GM13977 (cell line): ENCODE measurements at regions not wholly inside any gene's neighbourhood (a gene's known extent, or its start where the extent isn't known, plus 50 kb on each side); places are given as distances from the start of the nearest gene placed in this dataset.

Experiments
- DNase-seq: peaks from one replicate; pipeline ENCODE4 v3.0.0; 2012; ENCODE audit warnings: low spot score
- in situ Hi-C: fragments of 300-500 bp; cut with MboI; formaldehyde crosslinking; loops from one replicate; pipeline ENCODE4 v1.12.0; 2022; ENCODE audit warnings: low sequenced_read_pairs, low pct_unique_long_range_greater_than_20kb, mixed read lengths, inconsistent platforms; ENCODE audit not compliant: unreplicated experiment
- TF ChIP-seq, protein P1 (sequence below): IDR thresholded peaks from 2 replicates; pipeline ENCODE4 v1.5.1; 2012; ENCODE audit warnings: mild to moderate bottlenecking, control low read depth; ENCODE audit not compliant: insufficient read depth; ENCODE audit errors: extremely low read depth, missing control alignments

DNA sequence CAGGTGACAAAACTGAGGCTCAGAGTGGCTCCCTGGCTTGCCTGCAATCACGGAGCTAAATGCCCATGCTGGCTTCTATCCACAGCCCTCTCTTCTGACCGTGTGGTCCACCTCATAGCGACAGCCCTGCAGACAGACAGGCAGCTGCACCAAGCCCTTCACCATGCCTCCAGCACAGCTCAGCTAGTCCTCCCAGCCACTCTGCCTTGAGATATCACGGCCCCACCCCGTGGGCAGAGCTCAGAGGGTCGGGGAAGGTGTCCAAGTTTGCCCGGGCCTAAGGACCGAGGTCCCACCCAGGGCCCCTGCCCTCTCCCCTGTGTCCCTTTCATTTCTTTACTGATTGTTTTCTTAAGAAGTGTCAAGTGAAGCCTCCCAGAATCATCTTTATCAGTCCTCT, 128.2 kb upstream of the GLI2 start:
- DNase-seq = no peak
- in situ Hi-C loops = no loop called here
- TF ChIP-seq, protein P1, sequence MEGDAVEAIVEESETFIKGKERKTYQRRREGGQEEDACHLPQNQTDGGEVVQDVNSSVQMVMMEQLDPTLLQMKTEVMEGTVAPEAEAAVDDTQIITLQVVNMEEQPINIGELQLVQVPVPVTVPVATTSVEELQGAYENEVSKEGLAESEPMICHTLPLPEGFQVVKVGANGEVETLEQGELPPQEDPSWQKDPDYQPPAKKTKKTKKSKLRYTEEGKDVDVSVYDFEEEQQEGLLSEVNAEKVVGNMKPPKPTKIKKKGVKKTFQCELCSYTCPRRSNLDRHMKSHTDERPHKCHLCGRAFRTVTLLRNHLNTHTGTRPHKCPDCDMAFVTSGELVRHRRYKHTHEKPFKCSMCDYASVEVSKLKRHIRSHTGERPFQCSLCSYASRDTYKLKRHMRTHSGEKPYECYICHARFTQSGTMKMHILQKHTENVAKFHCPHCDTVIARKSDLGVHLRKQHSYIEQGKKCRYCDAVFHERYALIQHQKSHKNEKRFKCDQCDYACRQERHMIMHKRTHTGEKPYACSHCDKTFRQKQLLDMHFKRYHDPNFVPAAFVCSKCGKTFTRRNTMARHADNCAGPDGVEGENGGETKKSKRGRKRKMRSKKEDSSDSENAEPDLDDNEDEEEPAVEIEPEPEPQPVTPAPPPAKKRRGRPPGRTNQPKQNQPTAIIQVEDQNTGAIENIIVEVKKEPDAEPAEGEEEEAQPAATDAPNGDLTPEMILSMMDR = no peak

DNA sequence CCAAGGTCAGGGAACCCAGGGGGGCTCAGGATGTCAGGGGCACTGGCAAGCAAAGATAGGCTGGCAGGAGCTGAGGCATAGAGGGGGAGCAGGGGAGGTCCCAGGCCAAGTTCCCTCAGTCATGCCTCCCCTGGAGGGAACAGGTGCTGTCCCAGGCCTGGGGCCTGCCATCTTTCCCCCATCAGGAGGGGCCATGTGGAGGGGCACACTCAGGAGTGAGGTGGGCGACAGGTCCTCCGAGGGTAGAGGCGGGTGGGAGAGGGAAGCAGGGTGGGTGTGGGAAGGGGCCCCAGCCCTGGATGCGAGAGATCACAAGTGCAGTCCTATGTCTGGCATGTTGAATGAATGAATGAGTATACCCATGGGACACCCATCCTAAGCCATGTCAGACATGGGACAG, 127.7 kb upstream of the GLI2 start:
- TF ChIP-seq, protein P1 = no peak
- in situ Hi-C loops = no loop called here

DNA sequence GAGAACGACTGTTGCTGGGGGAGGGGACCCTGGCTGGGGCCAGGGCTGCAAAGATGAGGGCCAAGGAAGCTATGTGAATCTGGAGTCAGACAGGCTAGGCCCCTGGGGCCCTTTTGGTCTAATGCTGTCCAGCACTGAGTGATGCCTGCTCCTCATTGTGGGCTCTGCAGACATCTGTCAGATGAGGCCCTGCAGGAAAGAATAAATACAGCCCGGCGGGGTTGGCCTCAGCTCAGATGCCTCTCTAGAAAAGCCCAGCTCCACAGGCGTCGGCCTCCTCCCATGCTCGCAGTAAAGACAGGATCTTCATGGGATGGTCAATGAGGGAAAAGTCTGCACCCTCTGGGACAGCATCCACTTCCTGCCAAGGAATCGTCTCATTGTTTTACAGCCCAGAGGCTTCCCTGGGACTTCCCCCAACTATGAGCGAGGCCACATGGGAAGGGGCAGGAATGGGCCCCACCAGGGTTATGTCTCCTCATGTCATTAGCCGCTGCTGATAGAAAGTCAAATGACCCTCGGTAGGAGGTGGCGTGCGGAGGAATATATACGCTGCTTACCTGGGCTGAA, 125.8 kb upstream of the GLI2 start:
- in situ Hi-C loops = no loop called here
- DNase-seq = no peak

More for the DNA sequence above, 127.7 kb upstream of the GLI2 start:
- DNase-seq = no peak

DNA sequence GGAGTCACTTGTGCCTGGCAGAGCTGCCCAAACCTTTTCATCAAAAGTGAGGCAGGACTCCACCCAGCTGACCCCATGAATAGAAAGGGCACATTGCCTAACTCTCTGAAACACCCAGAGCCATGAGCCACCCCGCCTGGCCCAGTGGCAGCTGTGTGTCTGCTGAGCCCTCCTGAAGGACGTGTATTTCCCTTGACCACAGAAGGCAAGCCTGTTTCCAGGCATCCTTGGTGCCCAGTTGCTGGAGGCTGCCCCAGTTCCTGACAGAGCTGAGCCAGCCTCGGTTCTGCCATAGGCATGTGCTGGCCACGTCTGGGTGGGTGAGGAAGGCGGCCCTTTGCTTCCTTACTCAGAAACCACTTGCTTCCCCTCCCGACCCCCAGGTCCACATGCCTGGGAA, 124.7 kb upstream of the GLI2 start:
- in situ Hi-C loops = no loop called here
- TF ChIP-seq, protein P1 = no peak
- no peak for DNase-seq

More for the DNA sequence above, 125.8 kb upstream of the GLI2 start:
- TF ChIP-seq, protein P1 = no peak

DNA sequence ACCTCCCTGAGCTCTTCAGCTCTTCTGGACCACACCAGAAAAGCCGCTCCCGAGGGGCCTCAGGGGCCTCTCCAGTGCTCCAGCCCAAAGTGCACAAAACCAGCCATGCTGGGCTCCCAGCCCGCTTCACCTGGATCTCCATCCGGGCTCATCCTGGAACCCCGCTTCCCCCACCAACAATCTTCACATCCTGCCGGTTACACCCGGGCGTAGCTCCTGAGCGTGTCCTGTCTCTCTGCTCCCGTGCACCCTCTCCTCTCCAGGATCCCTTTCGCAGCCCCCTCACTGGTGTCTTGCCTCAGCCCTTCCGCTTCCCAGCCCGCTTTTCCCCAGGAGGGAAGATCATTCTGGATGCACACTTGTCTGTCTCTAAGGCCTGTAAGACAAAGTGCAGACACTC, 123.7 kb upstream of the GLI2 start:
- DNase-seq = no peak
- TF ChIP-seq, protein P1 = no peak
- in situ Hi-C loops = no loop called here

DNA sequence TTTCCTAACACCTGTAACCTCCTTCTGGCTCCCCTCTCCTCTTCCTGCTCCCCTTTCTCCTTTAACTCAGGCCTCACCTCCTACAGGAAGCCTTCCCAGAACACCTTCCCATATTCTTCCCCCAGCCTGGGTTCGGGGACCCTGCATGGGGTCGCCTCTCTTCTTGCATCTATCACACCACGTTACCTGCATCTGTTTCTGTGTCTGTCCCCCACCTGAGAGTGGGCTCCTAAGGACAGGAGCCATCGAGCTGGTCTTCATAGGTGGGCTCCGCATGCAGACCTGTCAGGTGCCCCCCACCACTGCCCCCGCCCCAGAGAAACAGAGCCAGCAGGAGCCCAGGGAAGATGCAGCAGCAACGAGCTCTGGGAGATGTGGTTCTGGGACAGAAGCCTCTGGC, 123.2 kb upstream of the GLI2 start:
- no peak for DNase-seq
- in situ Hi-C loops = no loop called here
- TF ChIP-seq, protein P1 = no peak

DNA sequence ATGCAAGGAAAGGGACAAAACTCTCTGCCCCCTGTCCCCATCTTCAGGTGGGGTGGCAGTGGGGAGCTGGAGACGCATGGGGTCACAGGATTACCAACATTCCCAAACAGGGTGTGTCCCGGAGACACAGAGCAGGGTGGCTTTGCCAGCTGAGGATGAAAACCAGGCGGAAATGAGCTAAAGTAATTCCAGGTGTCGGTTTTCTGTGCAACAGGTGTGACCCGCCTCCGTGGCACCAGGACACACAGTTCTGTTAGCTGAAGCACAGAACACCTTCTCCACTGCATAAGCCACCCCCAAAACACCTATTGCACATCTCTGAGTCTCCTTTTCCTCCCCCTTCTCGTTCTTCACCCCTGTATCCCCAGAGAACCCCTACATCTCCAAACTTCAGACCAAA, 122.7 kb upstream of the GLI2 start:
- in situ Hi-C loops = no loop called here
- DNase-seq = no peak
- TF ChIP-seq, protein P1 = no peak
